ENCODE measurements at regions not wholly inside any gene's neighbourhood (a gene's known extent, or its start where the extent isn't known, plus 50 kb on each side); places are given as distances from the start of the nearest gene placed in this dataset.

GRCh38 chr1:213874789-213875188 lies 113.0 kb upstream of the PROX1 start:
- Histone ChIP-seq H3K4me1 (ENCODE audit: control insufficient read depth, insufficient read depth, low read length) (no peaks in the 10 kb centered on the region), H2BK15ac (ENCODE audit: low read depth, low read length) (no peak overlapping the region), H3K4me3 (ENCODE audit: insufficient read depth, low read depth, low read length) (no peak overlapping the region), H3K79me1 (ENCODE audit: low read depth in 1 of 2, low read length in 2 of 2) (no peaks in the 10 kb centered on the region), H3K9me1 (ENCODE audit: insufficient read depth, low read length) (no peaks in the 10 kb centered on the region), H4K8ac (ENCODE audit: low read depth in 2 of 2, low read length in 2 of 2) (no peak overlapping the region), H3K9me3 (ENCODE audit: control insufficient read depth, insufficient read depth, low read length) (no peaks in the 10 kb centered on the region), H4K91ac (ENCODE audit: insufficient read depth, low read depth, low read length) (no peak overlapping the region), H3K4ac (ENCODE audit: low read depth, low read length) (no peak overlapping the region), H3K27me3 (ENCODE audit: control insufficient read depth, insufficient read depth, low read length) (no peaks in the 10 kb centered on the region), H2BK20ac (ENCODE audit: low read depth, low read length) (no peak overlapping the region), H3K9ac (ENCODE audit: low read depth, low read length) (no peak overlapping the region), H2AK9ac (replicated peaks; ENCODE audit: low read depth, low read length, poor library complexity) (no peak overlapping the region), H3K27ac (ENCODE audit: insufficient read depth, low read length) (no peak overlapping the region), H2AFZ (replicated peaks; ENCODE audit: low read length, poor library complexity) (no peak overlapping the region), H3K14ac (replicated peaks; ENCODE audit: low read depth, low read length) (no peak overlapping the region), H2AK5ac (ENCODE audit: low read depth, low read length) (no peak overlapping the region), H3K4me2 (ENCODE audit: low read depth, low read length) (no peak overlapping the region), H3K18ac (ENCODE audit: low read depth, low read length) (no peak overlapping the region), H2BK5ac (ENCODE audit: low read depth, low read length, poor library complexity, severe bottlenecking) (no peak overlapping the region), H2BK120ac (ENCODE audit: low read depth, low read length) (no peak overlapping the region), H4K5ac (ENCODE audit: low read depth, low read length) (no peak overlapping the region), H3K36me3 (ENCODE audit: control insufficient read depth, insufficient read depth, low read length) (no peaks in the 10 kb centered on the region), H3K23ac (ENCODE audit: low read depth, low read length) (no peak overlapping the region), H3K56ac (ENCODE audit: extremely low read depth, insufficient read depth, low read length) (no peak overlapping the region), H4K20me1 (ENCODE audit: insufficient read depth, low read length) (no peaks in the 10 kb centered on the region)
- DNase-seq (no peak), ATAC-seq (ENCODE audit: low read depth) (no peak)
- no TSS peak for BruUV-seq (replicated peaks)
- TF ChIP-seq USF2 (IDR thresholded peaks at IDR 0.05; ENCODE audit: low read depth, low read length), result no peak
- TF ChIP-seq RCOR1 (IDR thresholded peaks at IDR 0.05; ENCODE audit: insufficient replicate concordance, low read length), result no peak
- TF ChIP-seq MXI1 (IDR thresholded peaks at IDR 0.05; ENCODE audit: borderline replicate concordance, low read depth, low read length), result no peak
- no peak for TF ChIP-seq RFX5 (IDR thresholded peaks at IDR 0.05; ENCODE audit: low read depth, low read length)
- no peak for TF ChIP-seq MAFK (IDR thresholded peaks at IDR 0.05; ENCODE audit: low read depth, low read length)
- TF ChIP-seq MAZ (IDR thresholded peaks at IDR 0.05; ENCODE audit: borderline replicate concordance, low read depth, low read length), result no peak
- TF ChIP-seq FOS (IDR thresholded peaks at IDR 0.05; ENCODE audit: low read depth, low read length), result no peak
- TF ChIP-seq CHD1 (IDR thresholded peaks at IDR 0.05; ENCODE audit: low read depth, low read length), result no peak
- TF ChIP-seq ELK1 (IDR thresholded peaks at IDR 0.05; ENCODE audit: borderline replicate concordance, low read depth, low read length), result no peak
- no peak for TF ChIP-seq CTCF (conservative IDR thresholded peaks at IDR 0.05; ENCODE audit: low read depth, low read length)
- no peak for TF ChIP-seq POLR2A (IDR thresholded peaks at IDR 0.05; ENCODE audit: low read depth, low read length)
- POLR2A ChIA-PET (ENCODE audit: unreplicated experiment), result no interaction called here
- WGBS, 2 experiments (ENCODE audit: extremely low coverage in 2 of 2, insufficient read length in 1 of 2), result no CpG with 5 or more reads among the region's 7 CpGs
- dilution Hi-C loops (cut with HindIII; ENCODE audit: low sequenced_read_pairs, unreplicated experiment) (no loop called here), intact Hi-C loops (cut with micrococcal nuclease) (no loop called here), in situ Hi-C loops (cut with MboI; ENCODE audit: low sequenced_read_pairs) (no loop called here)
- CTCF ChIA-PET, result no interaction called here

Measured in IMR-90 (cell line).